Activated naive CD4-positive, alpha-beta T cell treated with anti-CD3 and anti-CD28 coated beads, Interleukin-2, amount 50 U/mL, for 24 hours (primary cell): ENCODE measurements at regions not wholly inside any gene's neighbourhood (a gene's known extent, or its start where the extent isn't known, plus 50 kb on each side); places are given as distances from the start of the nearest gene placed in this dataset.

Experiments used
- H3K27ac Mint-ChIP-seq: one replicate; pipeline ENCODE4 v1.8.0; 2021; ENCODE audit warnings: mild to moderate bottlenecking, mixed read lengths
- H3K27me3 Mint-ChIP-seq: one replicate; pipeline ENCODE4 v1.8.0; 2021; ENCODE audit warnings: mixed read lengths
- H3K36me3 Mint-ChIP-seq: one replicate; pipeline ENCODE4 v1.8.0; 2021; ENCODE audit warnings: mixed read lengths
- H3K4me1 Mint-ChIP-seq: one replicate; pipeline ENCODE4 v1.8.0; 2021; ENCODE audit warnings: mixed read lengths
- H3K4me3 Mint-ChIP-seq: one replicate; pipeline ENCODE4 v1.8.0; 2021; ENCODE audit warnings: mild to moderate bottlenecking, mixed read lengths
- H3K9me3 Mint-ChIP-seq: one replicate; pipeline ENCODE4 v1.8.0; 2021; ENCODE audit warnings: mixed read lengths

- Mint-ChIP-seq H3K27ac (no peak overlapping the region), H3K9me3 (peaks cover 5% of the 10 kb centered on the region), H3K4me3 (no peak overlapping the region), H3K36me3 (no peaks in the 10 kb centered on the region), H3K4me1 (no peaks in the 10 kb centered on the region), H3K27me3 (no peaks in the 10 kb centered on the region)
These were observed 1215.2 kb downstream of the SI start for GRCh38 chr3:163863146-163863545.

- no peaks in the 10 kb centered on the region for H3K36me3 Mint-ChIP-seq
- H3K27ac Mint-ChIP-seq = no peak overlapping the region
- H3K9me3 Mint-ChIP-seq = no peaks in the 10 kb centered on the region
- H3K27me3 Mint-ChIP-seq = no peaks in the 10 kb centered on the region
- H3K4me3 Mint-ChIP-seq = no peak overlapping the region
- H3K4me1 Mint-ChIP-seq = no peaks in the 10 kb centered on the region
These were observed 1226.1 kb downstream of the SI start for GRCh38 chr3:163852233-163852632.

GRCh38 chr3:163838769-163839168, 1239.5 kb downstream of the SI start:
- Mint-ChIP-seq H3K27ac (no peak overlapping the region), H3K4me3 (no peak overlapping the region), H3K4me1 (no peaks in the 10 kb centered on the region), H3K36me3 (no peaks in the 10 kb centered on the region), H3K27me3 (no peaks in the 10 kb centered on the region), H3K9me3 (no peaks in the 10 kb centered on the region)

- Mint-ChIP-seq H3K4me3 (no peak overlapping the region), H3K36me3 (no peaks in the 10 kb centered on the region), H3K9me3 (peaks cover 4% of the 10 kb centered on the region), H3K4me1 (no peaks in the 10 kb centered on the region), H3K27me3 (no peaks in the 10 kb centered on the region), H3K27ac (no peak overlapping the region)
These were observed 1245.7 kb downstream of the SI start for GRCh38 chr3:163832547-163832946.

GRCh38 chr3:163821841-163822240, 1256.5 kb downstream of the SI start:
- Mint-ChIP-seq H3K9me3 (peaks cover 8% of the 10 kb centered on the region), H3K27me3 (no peaks in the 10 kb centered on the region), H3K36me3 (no peaks in the 10 kb centered on the region), H3K27ac (no peak overlapping the region), H3K4me1 (no peaks in the 10 kb centered on the region), H3K4me3 (no peak overlapping the region)

GRCh38 chr3:163817015-163817414, 1261.3 kb downstream of the SI start:
- Mint-ChIP-seq H3K4me1 (no peaks in the 10 kb centered on the region), H3K27ac (no peak overlapping the region), H3K4me3 (no peak overlapping the region), H3K27me3 (no peaks in the 10 kb centered on the region), H3K9me3 (no peaks in the 10 kb centered on the region), H3K36me3 (no peaks in the 10 kb centered on the region)

- Mint-ChIP-seq H3K36me3 (no peaks in the 10 kb centered on the region), H3K9me3 (no peaks in the 10 kb centered on the region), H3K27me3 (no peaks in the 10 kb centered on the region), H3K27ac (no peak overlapping the region), H3K4me1 (no peaks in the 10 kb centered on the region), H3K4me3 (no peak overlapping the region)
These were observed 1264.4 kb downstream of the SI start for GRCh38 chr3:163813935-163814334.

- H3K27ac Mint-ChIP-seq = no peak overlapping the region
These were observed 1266.3 kb downstream of the SI start for GRCh38 chr3:163812006-163812405.

GRCh38 chr3:163809540-163809993, 1268.7 kb downstream of the SI start:
- Mint-ChIP-seq H3K36me3 (no peaks in the 10 kb centered on the region), H3K9me3 (no peaks in the 10 kb centered on the region), H3K27me3 (no peaks in the 10 kb centered on the region), H3K27ac (no peak overlapping the region), H3K4me3 (no peak overlapping the region), H3K4me1 (no peaks in the 10 kb centered on the region)

More at GRCh38 chr3:163812006-163812405, 1266.3 kb downstream of the SI start:
- no peaks in the 10 kb centered on the region for H3K36me3 Mint-ChIP-seq
- H3K4me1 Mint-ChIP-seq = no peaks in the 10 kb centered on the region
- H3K9me3 Mint-ChIP-seq = no peaks in the 10 kb centered on the region
- no peak overlapping the region for H3K4me3 Mint-ChIP-seq
- H3K27me3 Mint-ChIP-seq = no peaks in the 10 kb centered on the region

GRCh38 chr3:163786416-163786815, 1291.9 kb downstream of the SI start:
- no peak overlapping the region for H3K4me3 Mint-ChIP-seq
- no peaks in the 10 kb centered on the region for H3K4me1 Mint-ChIP-seq
- no peaks in the 10 kb centered on the region for H3K36me3 Mint-ChIP-seq
- no peak overlapping the region for H3K27ac Mint-ChIP-seq
- H3K9me3 Mint-ChIP-seq = peaks cover 9% of the 10 kb centered on the region
- H3K27me3 Mint-ChIP-seq = no peaks in the 10 kb centered on the region

GRCh38 chr3:163785693-163786092, 1292.6 kb downstream of the SI start:
- Mint-ChIP-seq H3K4me3 (no peak overlapping the region), H3K36me3 (no peaks in the 10 kb centered on the region), H3K27ac (no peak overlapping the region), H3K27me3 (no peaks in the 10 kb centered on the region), H3K4me1 (no peaks in the 10 kb centered on the region), H3K9me3 (peaks cover 14% of the 10 kb centered on the region)

GRCh38 chr3:163779396-163780344, 1298.6 kb downstream of the SI start:
- H3K4me3 Mint-ChIP-seq = no peak overlapping the region
- H3K9me3 Mint-ChIP-seq = peaks cover 13% of the 10 kb centered on the region
- H3K4me1 Mint-ChIP-seq = no peaks in the 10 kb centered on the region
- H3K27ac Mint-ChIP-seq = no peak overlapping the region
- H3K27me3 Mint-ChIP-seq = no peaks in the 10 kb centered on the region
- no peaks in the 10 kb centered on the region for H3K36me3 Mint-ChIP-seq

- no peaks in the 10 kb centered on the region for H3K4me1 Mint-ChIP-seq
- H3K27me3 Mint-ChIP-seq = no peaks in the 10 kb centered on the region
- no peak overlapping the region for H3K4me3 Mint-ChIP-seq
- H3K36me3 Mint-ChIP-seq = no peaks in the 10 kb centered on the region
- H3K27ac Mint-ChIP-seq = no peak overlapping the region
- peaks cover 19% of the 10 kb centered on the region for H3K9me3 Mint-ChIP-seq
These were observed 1301.6 kb downstream of the SI start for GRCh38 chr3:163776743-163777142.

GRCh38 chr3:163773136-163773535, 1305.2 kb downstream of the SI start:
- Mint-ChIP-seq H3K27me3 (no peaks in the 10 kb centered on the region), H3K4me3 (no peak overlapping the region), H3K4me1 (no peaks in the 10 kb centered on the region), H3K27ac (no peak overlapping the region), H3K36me3 (no peaks in the 10 kb centered on the region), H3K9me3 (peaks cover 17% of the 10 kb centered on the region)

GRCh38 chr3:163768048-163768447, 1310.2 kb downstream of the SI start:
- Mint-ChIP-seq H3K27me3 (no peaks in the 10 kb centered on the region), H3K9me3 (peaks cover 12% of the 10 kb centered on the region), H3K27ac (no peak overlapping the region), H3K4me1 (no peaks in the 10 kb centered on the region), H3K36me3 (no peaks in the 10 kb centered on the region), H3K4me3 (no peak overlapping the region)

GRCh38 chr3:163766112-163766511, 1312.2 kb downstream of the SI start:
- H3K36me3 Mint-ChIP-seq = no peaks in the 10 kb centered on the region
- H3K9me3 Mint-ChIP-seq = peaks cover 6% of the 10 kb centered on the region
- no peaks in the 10 kb centered on the region for H3K27me3 Mint-ChIP-seq
- H3K4me3 Mint-ChIP-seq = no peak overlapping the region
- no peak overlapping the region for H3K27ac Mint-ChIP-seq
- no peaks in the 10 kb centered on the region for H3K4me1 Mint-ChIP-seq
